ENCODE measurements at regions not wholly inside any gene's neighbourhood (a gene's known extent, or its start where the extent isn't known, plus 50 kb on each side); places are given as distances from the start of the nearest gene placed in this dataset.

- intact Hi-C loops (cut with DNase I; ENCODE audit: low total_unique reads), result no loop called here
- 86 to 97% methylated on average over 2 of the region's 2 CpGs for WGBS, 2 donors
- DNase-seq, result no peak
Measured at GRCh38 chr4:71239365-71239764, 99.5 kb upstream of the SLC4A4 start.

GRCh38 chr4:71240094-71240493, 98.7 kb upstream of the SLC4A4 start:
- Histone ChIP-seq H3K27ac (no peak overlapping the region), H3K4me1 (peaks cover 8% of the 10 kb centered on the region), H3K4me3 (no peak overlapping the region), H3K36me3 (ENCODE audit: low read depth, missing control alignments) (no peaks in the 10 kb centered on the region), H3K27me3 (no peaks in the 10 kb centered on the region), H3K9me3 (no peaks in the 10 kb centered on the region)
- intact Hi-C loops (cut with DNase I; ENCODE audit: low total_unique reads), result no loop called here
- WGBS, 2 donors, result 95 to 100% methylated on average over 1 of the region's 1 CpG
- TF ChIP-seq POLR2A (IDR thresholded peaks at IDR 0.05) (no peak), CTCF (IDR thresholded peaks at IDR 0.05) (no peak)
- no peak for DNase-seq

More at GRCh38 chr4:71239365-71239764, 99.5 kb upstream of the SLC4A4 start:
- H3K4me1 ChIP-seq, result peaks cover 8% of the 10 kb centered on the region
- H3K27me3 ChIP-seq, result no peaks in the 10 kb centered on the region
- no peaks in the 10 kb centered on the region for H3K9me3 ChIP-seq
- no peak overlapping the region for H3K4me3 ChIP-seq
- H3K36me3 ChIP-seq (ENCODE audit: low read depth, missing control alignments), result no peaks in the 10 kb centered on the region
- no peak for TF ChIP-seq CTCF (IDR thresholded peaks at IDR 0.05)
- TF ChIP-seq POLR2A (IDR thresholded peaks at IDR 0.05), result no peak
- H3K27ac ChIP-seq, result no peak overlapping the region

- WGBS, 2 donors, result 36 to 41% methylated on average over 8 of the region's 8 CpGs
- Histone ChIP-seq H3K36me3 (ENCODE audit: low read depth, missing control alignments) (no peaks in the 10 kb centered on the region), H3K27ac (no peak overlapping the region), H3K4me1 (peaks cover 8% of the 10 kb centered on the region), H3K27me3 (no peaks in the 10 kb centered on the region), H3K4me3 (no peak overlapping the region), H3K9me3 (no peaks in the 10 kb centered on the region)
- no peak for DNase-seq
- intact Hi-C loops (cut with DNase I; ENCODE audit: low total_unique reads), result no loop called here
- TF ChIP-seq POLR2A (IDR thresholded peaks at IDR 0.05) (no peak), CTCF (IDR thresholded peaks at IDR 0.05) (no peak)
Measured at GRCh38 chr4:71241501-71242288, 97.1 kb upstream of the SLC4A4 start.

- intact Hi-C loops (cut with DNase I; ENCODE audit: low total_unique reads), result no loop called here
- Histone ChIP-seq H3K27ac (no peak overlapping the region), H3K4me1 (peaks cover 8% of the 10 kb centered on the region), H3K9me3 (no peaks in the 10 kb centered on the region), H3K4me3 (no peak overlapping the region), H3K27me3 (no peaks in the 10 kb centered on the region), H3K36me3 (ENCODE audit: low read depth, missing control alignments) (no peaks in the 10 kb centered on the region)
- DNase-seq, result no peak
- TF ChIP-seq CTCF (IDR thresholded peaks at IDR 0.05) (no peak), POLR2A (IDR thresholded peaks at IDR 0.05) (no peak)
- WGBS, 2 donors, result 95 to 98% methylated on average over 3 of the region's 3 CpGs
Measured at GRCh38 chr4:71243091-71243833, 95.6 kb upstream of the SLC4A4 start.
